D721Med (cell line): ENCODE measurements at regions not wholly inside any gene's neighbourhood (a gene's known extent, or its start where the extent isn't known, plus 50 kb on each side); places are given as distances from the start of the nearest gene placed in this dataset.

Source experiments
- DNase-seq: peaks from one replicate; pipeline ENCODE4 v3.0.0; 2011; ENCODE audit warnings: low spot score; ENCODE audit not compliant: insufficient read length
- FAIRE-seq: peaks from 2 replicates; lab custom pipeline; 2011; peaks lifted over from hg19 to GRCh38; lab: Jason Lieb, UNC
- CTCF ChIP-seq: IDR thresholded peaks from 2 replicates; pipeline ENCODE4 v1.5.1; 2012; ENCODE audit warnings: mild to moderate bottlenecking, control low read depth; ENCODE audit not compliant: insufficient read depth; ENCODE audit errors: missing control alignments

GRCh38 chr21:31470896-31471694 lies 127.0 kb upstream of the TIAM1 start:
- no peak for DNase-seq
- TF ChIP-seq CTCF = no peak
- no peak for FAIRE-seq

GRCh38 chr21:31460980-31461379 lies 116.9 kb upstream of the TIAM1 start:
- FAIRE-seq = no peak
- no peak for DNase-seq
- no peak for TF ChIP-seq CTCF

GRCh38 chr21:31459457-31459856 lies 115.4 kb upstream of the TIAM1 start:
- no peak for DNase-seq
- TF ChIP-seq CTCF = no peak
- FAIRE-seq = no peak

- FAIRE-seq = no peak
- DNase-seq = no peak
- no peak for TF ChIP-seq CTCF
Observed at GRCh38 chr21:31457675-31458074, 113.6 kb upstream of the TIAM1 start.

- DNase-seq (no peak), FAIRE-seq (no peak)
- no peak for TF ChIP-seq CTCF
Observed at GRCh38 chr21:31456201-31456600, 112.1 kb upstream of the TIAM1 start.

- DNase-seq (no peak), FAIRE-seq (no peak)
- TF ChIP-seq CTCF = no peak
Observed at GRCh38 chr21:31455506-31455905, 111.4 kb upstream of the TIAM1 start.

- FAIRE-seq (no peak), DNase-seq (no peak)
- TF ChIP-seq CTCF = no peak
Observed at GRCh38 chr21:31450980-31451379, 106.9 kb upstream of the TIAM1 start.
